ENCODE measurements at regions not wholly inside any gene's neighbourhood (a gene's known extent, or its start where the extent isn't known, plus 50 kb on each side); places are given as distances from the start of the nearest gene placed in this dataset.
"Not testable (repeated sequence)": the region's sequence is repeated elsewhere in the genome, so short reads cannot be mapped to it uniquely, and the experiment has no call there.

DNA sequence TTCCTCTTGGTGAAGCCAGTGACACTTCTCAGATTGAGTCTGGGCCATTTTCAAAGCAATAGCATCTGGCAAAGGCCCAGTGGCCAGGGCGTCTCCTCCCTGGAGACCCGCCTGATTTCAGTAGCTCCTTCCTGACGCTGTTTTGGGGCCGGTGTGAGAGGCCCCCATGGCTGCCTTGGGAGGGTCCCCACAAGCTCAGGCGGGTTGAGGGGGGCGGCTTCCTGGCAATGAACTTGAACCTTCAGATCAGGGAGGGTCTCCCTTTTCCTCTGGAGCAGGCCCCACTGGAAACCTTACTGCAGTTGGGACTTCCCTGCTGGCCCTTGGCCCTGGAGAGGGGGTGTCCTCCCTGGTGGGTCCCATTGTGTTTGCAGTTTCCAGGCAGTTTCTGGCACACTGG is 121.2 kb downstream of the CRYAA start:
- DNase-seq, result no peak
- no peak overlapping the region for H3K27ac Mint-ChIP-seq
- peaks cover 3% of the 10 kb centered on the region for H3K4me1 Mint-ChIP-seq (ENCODE audit: low read depth)
- H3K4me3 Mint-ChIP-seq, result no peak overlapping the region
- no peaks in the 10 kb centered on the region for H3K36me3 Mint-ChIP-seq (ENCODE audit: low read depth)
- peaks cover 3% of the 10 kb centered on the region for H3K27me3 Mint-ChIP-seq
- H3K9me3 Mint-ChIP-seq, result no peaks in the 10 kb centered on the region

DNA sequence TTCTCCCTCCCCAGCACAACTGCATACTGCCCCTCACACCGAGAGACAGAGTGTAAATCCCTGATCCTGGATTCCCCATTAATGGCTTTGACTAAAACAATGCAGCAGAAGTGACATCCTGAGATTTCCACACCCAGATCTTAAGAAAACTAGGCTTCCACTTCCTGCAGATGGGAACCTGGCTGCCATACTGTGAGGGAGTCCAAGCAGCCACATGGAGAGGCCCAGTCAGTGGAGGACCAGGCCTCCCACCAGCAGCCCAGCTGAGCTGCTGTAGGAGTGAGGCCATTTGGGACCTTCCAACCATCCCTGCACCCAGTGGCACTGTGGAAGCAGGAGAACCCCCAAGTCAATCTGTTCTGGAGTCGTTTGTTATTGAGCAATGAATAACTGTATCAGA is 120.6 kb downstream of the CRYAA start:
- no peak for DNase-seq
- Mint-ChIP-seq H3K4me3 (no peak overlapping the region), H3K27ac (no peak overlapping the region), H3K27me3 (peaks cover 3% of the 10 kb centered on the region), H3K36me3 (ENCODE audit: low read depth) (no peaks in the 10 kb centered on the region), H3K4me1 (ENCODE audit: low read depth) (peaks cover 3% of the 10 kb centered on the region), H3K9me3 (no peaks in the 10 kb centered on the region)

DNA sequence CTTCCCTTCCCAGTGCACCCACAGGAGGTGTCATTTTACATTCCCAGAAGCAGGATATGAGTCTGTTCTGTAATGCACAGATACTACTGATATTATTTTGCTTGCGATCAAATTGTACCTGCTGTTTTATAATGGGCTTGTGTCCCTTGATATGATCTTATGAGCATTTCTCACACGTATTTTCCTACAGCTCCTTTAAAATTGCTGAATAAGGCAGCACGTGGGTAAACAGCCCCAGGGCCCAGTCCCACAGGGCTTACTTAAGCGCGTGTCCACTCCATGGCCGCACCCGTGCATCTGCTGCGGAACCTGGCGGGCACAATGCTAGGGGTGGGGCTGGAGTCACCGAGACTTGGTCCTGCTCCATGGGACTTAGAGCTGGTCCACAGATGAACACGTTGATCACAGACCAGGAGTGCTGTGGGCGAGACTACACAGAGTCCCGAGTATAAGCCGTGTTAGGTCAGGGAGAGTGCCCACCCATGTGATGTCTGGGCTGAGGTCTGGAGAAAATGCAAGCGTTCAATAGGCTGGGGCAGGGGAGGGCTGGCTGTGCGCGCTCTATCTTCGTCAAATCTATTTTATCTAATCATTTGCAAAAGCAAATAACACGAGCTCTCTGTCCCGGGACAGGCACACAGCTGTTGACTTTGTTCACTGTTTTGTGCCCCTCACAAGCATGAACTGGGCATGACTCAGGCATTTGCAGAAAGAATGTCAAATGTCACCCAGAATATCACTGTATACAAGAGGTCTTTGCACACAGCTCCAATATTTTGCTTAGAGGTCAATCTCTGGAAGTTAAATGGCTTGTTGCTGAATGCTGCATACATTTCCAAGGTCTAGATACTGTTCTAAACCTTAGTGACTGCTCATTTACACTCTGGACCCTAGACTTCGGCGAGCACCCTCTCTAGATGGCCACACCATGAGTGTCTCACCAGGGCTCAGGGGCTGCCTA is 119.3 kb downstream of the CRYAA start:
- no peak overlapping the region for H3K27ac Mint-ChIP-seq
- peaks cover 3% of the 10 kb centered on the region for H3K4me1 Mint-ChIP-seq (ENCODE audit: low read depth)
- H3K9me3 Mint-ChIP-seq, result no peaks in the 10 kb centered on the region
- DNase-seq, result no peak
- no peak overlapping the region for H3K4me3 Mint-ChIP-seq
- no peaks in the 10 kb centered on the region for H3K27me3 Mint-ChIP-seq
- no peaks in the 10 kb centered on the region for H3K36me3 Mint-ChIP-seq (ENCODE audit: low read depth)

DNA sequence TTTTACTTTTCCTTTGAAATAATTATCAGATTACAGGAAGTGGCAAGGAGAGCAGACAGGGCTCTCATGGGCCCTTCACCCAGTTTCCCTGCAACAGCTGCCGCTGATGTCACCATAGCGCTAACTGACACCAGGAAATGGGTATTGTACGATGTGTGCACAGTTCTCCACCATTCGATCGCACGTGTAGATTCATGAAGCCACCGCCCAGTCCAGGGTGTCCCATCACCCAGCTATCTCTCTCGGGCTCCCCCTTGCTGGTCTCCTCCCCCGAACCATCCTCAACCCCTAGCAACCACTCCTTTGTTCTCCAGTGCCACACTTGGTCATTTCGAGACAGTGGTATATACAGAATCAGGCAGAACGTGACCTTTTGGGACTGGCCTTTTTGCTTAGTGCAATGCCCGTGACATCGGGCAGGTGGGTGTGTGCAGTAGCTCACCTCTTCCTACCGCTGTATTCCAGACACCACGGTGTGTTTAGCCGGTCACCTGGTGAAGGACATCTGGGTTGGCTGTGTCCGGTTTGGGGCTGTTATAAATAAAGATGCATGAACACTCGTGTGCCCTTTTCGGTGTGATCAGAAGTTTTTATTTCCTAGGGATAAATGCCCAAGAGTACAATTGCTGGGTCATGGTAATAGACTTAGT is 118.4 kb downstream of the CRYAA start:
- Mint-ChIP-seq H3K4me1 (ENCODE audit: low read depth) (peaks cover 3% of the 10 kb centered on the region), H3K4me3 (no peak overlapping the region), H3K27ac (no peak overlapping the region), H3K9me3 (no peaks in the 10 kb centered on the region), H3K27me3 (no peaks in the 10 kb centered on the region), H3K36me3 (ENCODE audit: low read depth) (no peaks in the 10 kb centered on the region)
- no peak for DNase-seq

DNA sequence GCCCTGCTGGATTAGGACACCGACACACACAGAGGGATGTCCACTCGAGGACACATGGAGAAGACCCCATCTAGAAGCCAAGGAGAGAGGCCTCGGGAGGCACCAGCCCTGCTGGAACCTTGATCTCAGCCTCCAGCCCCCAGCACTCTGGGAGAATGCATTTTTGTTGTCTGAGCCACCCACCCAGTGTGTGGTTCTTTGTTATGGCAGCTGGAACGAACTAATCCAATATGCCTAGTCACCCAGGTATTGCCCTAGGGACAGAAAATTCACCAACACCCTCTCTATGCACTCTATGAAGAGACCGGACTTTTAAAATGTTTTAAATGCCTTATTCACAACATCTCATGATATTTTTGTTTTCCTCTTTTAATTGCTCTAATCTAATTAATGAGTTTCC is 117.4 kb downstream of the CRYAA start:
- Mint-ChIP-seq H3K27me3 (no peaks in the 10 kb centered on the region), H3K36me3 (ENCODE audit: low read depth) (no peaks in the 10 kb centered on the region), H3K9me3 (no peaks in the 10 kb centered on the region), H3K4me3 (no peak overlapping the region), H3K4me1 (ENCODE audit: low read depth) (peaks cover 3% of the 10 kb centered on the region), H3K27ac (no peak overlapping the region)
- DNase-seq, result no peak

DNA sequence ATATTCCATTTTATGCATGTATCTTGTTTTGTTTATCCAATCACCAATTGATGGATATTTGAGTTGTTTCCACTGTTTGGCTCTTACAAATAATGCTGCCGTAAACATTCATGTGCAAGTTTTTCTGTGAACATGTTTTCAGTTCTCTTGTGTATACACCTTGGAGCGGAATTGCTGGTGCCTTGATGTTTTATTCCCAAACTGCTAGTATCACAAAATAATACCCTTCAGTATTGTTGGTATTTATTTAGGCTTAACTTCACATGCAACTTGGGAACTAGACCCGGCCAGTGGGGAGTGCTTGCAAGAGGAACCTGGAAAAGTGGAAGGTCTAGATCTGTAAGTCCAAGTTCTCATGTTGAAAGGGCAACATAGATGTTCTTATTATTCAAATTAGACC is 115.9 kb downstream of the CRYAA start:
- Mint-ChIP-seq H3K36me3 (ENCODE audit: low read depth) (no peaks in the 10 kb centered on the region), H3K27me3 (no peaks in the 10 kb centered on the region), H3K4me1 (ENCODE audit: low read depth) (peaks cover 6% of the 10 kb centered on the region), H3K9me3 (no peaks in the 10 kb centered on the region), H3K4me3 (no peak overlapping the region), H3K27ac (no peak overlapping the region)
- DNase-seq, result no peak

DNA sequence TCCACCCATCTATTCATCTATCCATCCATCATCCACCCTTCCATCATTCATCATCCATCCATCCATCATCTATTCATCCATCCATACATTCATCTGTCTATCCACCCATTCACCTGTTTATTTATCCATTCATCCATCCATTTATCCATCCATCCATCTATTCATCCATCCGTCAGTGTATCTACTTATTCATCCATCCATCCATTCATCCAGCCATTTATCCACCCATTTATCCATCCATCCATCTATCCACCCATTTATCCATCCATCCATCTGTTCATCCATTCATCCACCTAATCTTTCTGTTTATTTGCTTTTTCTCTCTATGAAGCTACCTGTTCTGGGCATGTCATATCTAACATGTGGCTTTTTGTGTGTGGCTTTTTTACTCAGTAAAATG is 115.4 kb downstream of the CRYAA start:
- no peak for DNase-seq
- H3K27ac Mint-ChIP-seq, result no peak overlapping the region
- H3K4me1 Mint-ChIP-seq (ENCODE audit: low read depth), result peaks cover 6% of the 10 kb centered on the region
- no peaks in the 10 kb centered on the region for H3K9me3 Mint-ChIP-seq
- H3K4me3 Mint-ChIP-seq, result no peak overlapping the region
- no peaks in the 10 kb centered on the region for H3K27me3 Mint-ChIP-seq
- H3K36me3 Mint-ChIP-seq (ENCODE audit: low read depth), result no peaks in the 10 kb centered on the region

DNA sequence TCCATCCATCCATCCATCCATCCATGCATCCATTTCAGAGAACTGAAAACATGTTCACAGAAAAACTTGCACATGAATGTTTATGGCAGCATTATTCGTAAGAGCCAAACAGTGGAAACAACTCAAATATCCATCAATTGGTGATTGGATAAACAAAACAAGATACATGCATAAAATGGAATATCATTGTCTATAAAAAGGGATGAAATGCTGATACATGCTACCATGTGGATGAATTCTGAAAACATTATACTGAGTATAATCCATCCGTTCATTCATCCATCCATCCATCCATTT is 115.1 kb downstream of the CRYAA start:
- H3K4me1 Mint-ChIP-seq (ENCODE audit: low read depth); H3K36me3 Mint-ChIP-seq (ENCODE audit: low read depth); DNase-seq; H3K4me3 Mint-ChIP-seq; H3K27ac Mint-ChIP-seq; H3K9me3 Mint-ChIP-seq; H3K27me3 Mint-ChIP-seq: not testable (repeated sequence)

DNA sequence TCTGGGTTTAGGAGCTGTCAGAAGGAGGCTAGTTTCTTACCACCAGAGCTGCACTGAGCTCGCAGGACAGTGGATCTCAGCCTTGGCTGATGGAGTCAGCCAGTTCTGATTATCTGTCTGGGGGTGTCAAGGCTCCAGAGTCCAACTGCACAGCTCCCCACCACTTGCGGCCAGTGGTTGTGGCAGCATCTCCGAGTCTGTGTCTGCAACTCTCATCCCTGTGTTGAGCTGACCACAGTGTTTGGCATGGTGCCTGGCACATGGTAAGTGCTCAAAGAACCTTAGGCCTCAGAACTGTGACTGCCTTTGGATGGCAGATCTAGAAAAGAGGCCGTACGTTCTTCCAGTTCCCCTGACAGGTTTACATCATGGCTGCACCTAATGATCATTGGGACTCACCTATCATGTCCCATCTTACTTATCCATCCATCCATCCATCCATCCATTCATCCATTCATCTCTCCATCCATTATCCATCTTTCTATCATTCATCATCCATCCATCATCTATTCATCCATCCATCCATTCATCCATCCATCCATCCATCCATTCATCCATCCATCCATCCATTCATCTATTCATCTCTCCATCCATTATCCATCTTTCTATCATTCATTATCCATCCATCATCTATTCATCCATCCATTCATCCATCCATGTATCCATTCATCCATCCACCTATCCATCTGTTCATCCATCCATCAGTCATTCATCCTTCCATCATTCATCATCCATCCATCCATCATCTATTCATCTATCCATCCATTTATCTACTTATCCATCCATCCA is 114.5 kb downstream of the CRYAA start:
- Mint-ChIP-seq H3K36me3 (ENCODE audit: low read depth) (no peaks in the 10 kb centered on the region), H3K4me3 (no peak overlapping the region), H3K27me3 (no peaks in the 10 kb centered on the region), H3K4me1 (ENCODE audit: low read depth) (peaks cover 6% of the 10 kb centered on the region), H3K9me3 (no peaks in the 10 kb centered on the region), H3K27ac (no peak overlapping the region)
- no peak for DNase-seq

DNA sequence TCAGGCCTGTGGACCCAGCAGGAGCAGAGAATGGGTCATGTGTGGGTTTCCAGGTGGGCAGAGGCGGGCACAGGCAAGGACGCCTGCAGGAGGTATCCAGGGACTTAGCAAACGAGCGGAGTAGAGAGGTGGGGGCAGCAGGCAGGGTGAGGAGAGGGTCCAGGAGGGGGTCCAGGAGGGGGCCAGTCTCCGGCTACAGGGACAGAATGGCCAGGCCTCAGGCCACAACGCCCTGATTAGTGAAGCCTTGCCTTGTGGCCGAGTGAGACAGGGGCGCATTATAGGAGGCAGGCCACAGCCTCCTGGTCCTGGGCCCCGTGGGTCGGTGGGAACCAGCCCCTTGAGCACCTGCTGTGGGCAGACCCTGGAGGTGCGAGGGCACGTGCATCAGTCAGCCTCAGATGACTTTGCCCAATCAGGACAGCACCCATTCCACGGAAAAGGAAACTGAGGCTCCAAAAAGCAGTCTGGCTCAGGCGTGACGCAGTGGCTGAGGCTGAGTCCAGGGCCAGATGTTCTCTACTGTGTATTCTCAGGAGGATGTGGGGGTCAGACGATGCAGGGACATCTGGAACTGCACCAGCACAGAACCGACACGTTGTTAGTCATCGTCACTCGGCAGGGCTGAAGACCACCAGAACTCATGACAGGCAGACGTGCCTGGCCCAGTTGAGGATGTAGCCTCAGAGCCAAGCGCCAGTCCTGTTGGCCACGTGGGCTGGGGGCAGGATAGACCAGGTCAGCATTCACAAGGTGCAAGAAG is 113.7 kb downstream of the CRYAA start:
- no peak overlapping the region for H3K27ac Mint-ChIP-seq
- DNase-seq, result no peak
- H3K4me3 Mint-ChIP-seq, result no peak overlapping the region

DNA sequence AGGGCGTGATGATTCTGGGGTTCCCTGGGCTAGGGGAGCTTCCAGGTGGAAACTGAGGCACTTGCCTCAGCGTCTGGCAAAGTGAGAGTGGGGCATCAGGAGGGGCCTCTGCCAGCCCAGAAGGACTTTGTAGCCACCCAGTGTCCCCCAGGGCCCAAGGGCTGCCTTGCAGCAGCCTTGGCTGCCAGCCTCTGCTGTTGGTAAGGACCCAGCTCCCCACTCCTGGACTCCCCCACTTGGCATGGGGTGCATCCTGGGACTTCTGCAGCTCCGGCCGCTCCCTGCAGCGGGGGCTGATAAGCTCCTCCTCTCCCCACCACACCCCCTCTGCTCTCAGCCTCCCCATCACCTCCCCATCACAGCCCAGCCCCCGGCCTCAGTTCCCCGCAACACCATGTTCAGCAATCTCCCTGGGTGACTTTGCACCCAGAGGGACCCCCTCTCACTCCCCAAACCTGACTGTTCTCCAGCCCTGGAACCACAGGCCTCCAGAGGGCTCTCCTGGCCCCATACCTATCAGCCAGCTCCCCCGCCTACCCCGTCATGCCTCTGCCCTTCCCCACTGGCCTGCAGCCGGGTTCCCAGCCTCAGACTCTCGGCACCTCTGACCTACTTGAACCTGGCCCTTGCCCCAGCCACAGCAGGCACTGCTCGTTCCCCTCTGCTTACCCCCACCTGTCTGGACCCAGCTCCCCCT is 113.0 kb downstream of the CRYAA start:
- Mint-ChIP-seq H3K4me1 (ENCODE audit: low read depth) (peaks cover 3% of the 10 kb centered on the region), H3K27ac (no peak overlapping the region), H3K9me3 (no peaks in the 10 kb centered on the region), H3K36me3 (ENCODE audit: low read depth) (no peaks in the 10 kb centered on the region), H3K4me3 (no peak overlapping the region), H3K27me3 (peaks cover 5% of the 10 kb centered on the region)
- no peak for DNase-seq

More for the DNA sequence above, 113.7 kb downstream of the CRYAA start:
- Mint-ChIP-seq H3K36me3 (ENCODE audit: low read depth) (no peaks in the 10 kb centered on the region), H3K9me3 (no peaks in the 10 kb centered on the region), H3K27me3 (peaks cover 5% of the 10 kb centered on the region), H3K4me1 (ENCODE audit: low read depth) (peaks cover 6% of the 10 kb centered on the region)

DNA sequence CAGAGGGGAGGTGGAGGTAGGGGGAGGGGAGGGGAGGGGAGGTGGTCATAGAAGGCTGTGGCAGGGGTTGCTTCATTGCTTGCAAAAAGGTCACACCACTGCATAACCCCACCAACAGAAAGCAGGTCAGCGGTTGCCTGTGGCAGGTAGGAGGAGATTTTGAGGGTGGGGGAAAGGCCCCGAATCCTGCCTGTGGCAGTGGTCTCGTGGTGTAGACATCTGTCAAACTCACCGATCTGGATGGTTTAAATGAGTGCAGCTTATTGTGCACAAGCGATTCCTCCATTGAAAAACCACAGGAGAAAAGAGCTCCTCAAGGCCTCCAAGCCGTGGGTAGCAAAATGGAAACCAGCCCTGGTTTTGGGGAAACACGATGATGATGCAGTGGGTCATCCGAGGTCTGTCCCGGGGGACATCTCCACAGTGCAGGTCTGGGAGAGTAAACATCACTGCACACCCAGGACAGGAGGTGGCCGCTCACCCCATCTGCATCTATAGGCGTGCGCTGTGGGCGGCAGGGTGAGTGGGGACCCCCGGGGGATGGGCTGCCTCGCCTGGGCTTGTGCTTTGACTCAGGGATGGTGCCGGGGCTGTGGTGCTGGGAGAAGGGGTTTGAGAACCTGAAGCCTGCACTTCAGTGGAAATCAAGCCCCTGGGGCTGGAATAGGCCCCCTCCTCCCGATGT is 112.3 kb downstream of the CRYAA start:
- DNase-seq, result no peak
- Mint-ChIP-seq H3K9me3 (no peaks in the 10 kb centered on the region), H3K4me3 (no peak overlapping the region), H3K4me1 (ENCODE audit: low read depth) (peaks cover 3% of the 10 kb centered on the region), H3K36me3 (ENCODE audit: low read depth) (no peaks in the 10 kb centered on the region), H3K27ac (no peak overlapping the region), H3K27me3 (peaks cover 9% of the 10 kb centered on the region)

DNA sequence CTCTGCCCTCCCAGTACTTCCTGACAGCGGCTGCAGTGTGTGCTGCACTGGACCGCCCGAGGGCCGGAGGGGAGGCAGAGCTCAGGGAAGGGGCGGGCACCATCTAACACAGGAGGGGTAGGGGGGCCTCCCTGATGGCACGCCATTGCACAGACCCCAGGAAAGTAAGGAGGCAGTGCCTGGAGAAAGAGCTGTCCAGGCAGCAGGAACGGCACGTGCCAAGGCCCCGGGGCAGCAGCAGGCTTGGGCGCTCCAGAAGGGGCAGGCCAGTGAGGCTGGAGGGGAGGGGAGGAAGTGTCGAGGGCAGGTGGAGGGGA is 110.7 kb downstream of the CRYAA start:
- no peak overlapping the region for H3K4me3 Mint-ChIP-seq
- peaks cover 12% of the 10 kb centered on the region for H3K27me3 Mint-ChIP-seq
- no peak overlapping the region for H3K27ac Mint-ChIP-seq
- H3K36me3 Mint-ChIP-seq (ENCODE audit: low read depth), result no peaks in the 10 kb centered on the region
- H3K9me3 Mint-ChIP-seq, result no peaks in the 10 kb centered on the region
- peaks cover 5% of the 10 kb centered on the region for H3K4me1 Mint-ChIP-seq (ENCODE audit: low read depth)
- no peak for DNase-seq

Data from activated T-cell treated with anti-CD3 and anti-CD28 coated beads, Interleukin-2, amount 50 U/mL, for 24 hours (primary cell).